DOHH2 (cell line): ENCODE measurements at regions not wholly inside any gene's neighbourhood (a gene's known extent, or its start where the extent isn't known, plus 50 kb on each side); places are given as distances from the start of the nearest gene placed in this dataset.

Source experiments
- H3F3A ChIP-seq: fragments of 200-600 bp; sonication (generic), shearing (Covaris generic); 2 replicates; pipeline ENCODE4 v1.6.0; 2016; ENCODE audit warnings: antibody characterized with exemption, mild to moderate bottlenecking; ENCODE audit not compliant: control insufficient read depth, insufficient read depth
- H3K27ac ChIP-seq: fragments of 200-600 bp; sonication (generic); 2 replicates; pipeline ENCODE4 v1.5.1; 2014; ENCODE audit warnings: low read depth, mild to moderate bottlenecking, low read length, moderate library complexity
- H3K27me3 ChIP-seq: fragments of 200-600 bp; sonication (generic); 2 replicates; pipeline ENCODE4 v1.6.1; 2014; ENCODE audit warnings: mild to moderate bottlenecking, low read length, mixed read lengths; ENCODE audit not compliant: control insufficient read depth
- H3K36me3 ChIP-seq: fragments of 200-600 bp; sonication (generic); 2 replicates; pipeline ENCODE4 v1.6.1; 2014; ENCODE audit warnings: mild to moderate bottlenecking, low read length, moderate library complexity, mixed read lengths; ENCODE audit not compliant: control insufficient read depth
- H3K4me1 ChIP-seq: fragments of 200-600 bp; sonication (generic); 2 replicates; pipeline ENCODE4 v1.6.1; 2014; ENCODE audit warnings: mild to moderate bottlenecking, low read length, mixed read lengths; ENCODE audit not compliant: control insufficient read depth
- H3K4me2 ChIP-seq: fragments of 200-600 bp; sonication (generic); 2 replicates; pipeline ENCODE4 v1.6.0; 2014; ENCODE audit warnings: mild to moderate bottlenecking, low read length, moderate library complexity
- H3K4me3 ChIP-seq: fragments of 200-600 bp; sonication (generic); 2 replicates; pipeline ENCODE4 v1.5.1; 2014; ENCODE audit warnings: mild to moderate bottlenecking, low read length, mixed read lengths
- H3K79me2 ChIP-seq: fragments of 200-600 bp; sonication (generic); 2 replicates; pipeline ENCODE4 v1.6.1; 2014; ENCODE audit warnings: mild to moderate bottlenecking, low read length, mixed read lengths; ENCODE audit not compliant: control insufficient read depth
- H3K9me2 ChIP-seq: fragments of 200-600 bp; sonication (generic); replicated peaks from 2 replicates; pipeline ENCODE4 v1.6.1; 2014; ENCODE audit warnings: mild to moderate bottlenecking, low read length, mixed read lengths; ENCODE audit not compliant: control insufficient read depth
- H3K9me3 ChIP-seq: fragments of 200-600 bp; sonication (generic); 2 replicates; pipeline ENCODE4 v1.6.1; 2014; ENCODE audit warnings: antibody characterized with exemption, low read length, mixed read lengths; ENCODE audit not compliant: control insufficient read depth, insufficient read depth
- H4K20me1 ChIP-seq: fragments of 200-600 bp; sonication (generic); 2 replicates; pipeline ENCODE4 v1.6.0; 2014; ENCODE audit warnings: low read depth, mild to moderate bottlenecking, antibody characterized with exemption, low read length, moderate library complexity; ENCODE audit not compliant: control insufficient read depth, insufficient read depth
- CTCF ChIP-seq: fragments of 200-600 bp; sonication (generic); IDR thresholded peaks from one replicate; pipeline ENCODE4 v1.5.1; 2014; ENCODE audit warnings: antibody characterized with exemption, mild to moderate bottlenecking, low read depth, low read length; ENCODE audit not compliant: poor library complexity, severe bottlenecking
- EZH2phosphoT487 ChIP-seq: fragments of 200-600 bp; sonication (generic); IDR thresholded peaks from 2 replicates; pipeline ENCODE4 v1.6.1; 2017; ENCODE audit warnings: borderline replicate concordance, mild to moderate bottlenecking, antibody characterized with exemption, low read length, moderate library complexity, mixed read lengths

GRCh38 chr11:122487669-122488068, 167.9 kb upstream of the UBASH3B start:
- Histone ChIP-seq H3K9me3 (no peaks in the 10 kb centered on the region), H3K4me3 (no peak overlapping the region), H3F3A (no peaks in the 10 kb centered on the region), H3K4me2 (no peak overlapping the region), H3K27me3 (peaks cover 12% of the 10 kb centered on the region; the same call in 1 of the 2 replicates), H4K20me1 (no peaks in the 10 kb centered on the region), H3K36me3 (no peaks in the 10 kb centered on the region), H3K9me2 (no peaks in the 10 kb centered on the region), H3K4me1 (no peaks in the 10 kb centered on the region), H3K27ac (no peak overlapping the region), H3K79me2 (no peaks in the 10 kb centered on the region)
- TF ChIP-seq EZH2phosphoT487: no peak
- TF ChIP-seq CTCF: no peak

- Histone ChIP-seq H3F3A (no peaks in the 10 kb centered on the region), H3K9me3 (no peaks in the 10 kb centered on the region), H3K4me3 (no peak overlapping the region), H3K4me1 (no peaks in the 10 kb centered on the region), H3K36me3 (no peaks in the 10 kb centered on the region), H3K27me3 (peaks cover 12% of the 10 kb centered on the region; the same call in 1 of the 2 replicates), H4K20me1 (no peaks in the 10 kb centered on the region), H3K27ac (no peak overlapping the region), H3K79me2 (no peaks in the 10 kb centered on the region), H3K9me2 (no peaks in the 10 kb centered on the region), H3K4me2 (no peak overlapping the region)
- TF ChIP-seq EZH2phosphoT487 (no peak), CTCF (no peak)
These were observed 168.6 kb upstream of the UBASH3B start for GRCh38 chr11:122486793-122487495.

- TF ChIP-seq CTCF: no peak
- TF ChIP-seq EZH2phosphoT487: no peak
- H3K4me3 ChIP-seq: no peak overlapping the region
- no peaks in the 10 kb centered on the region for H3K9me3 ChIP-seq
- no peaks in the 10 kb centered on the region for H3K27me3 ChIP-seq
- no peaks in the 10 kb centered on the region for H3K9me2 ChIP-seq
- no peak overlapping the region for H3K4me2 ChIP-seq
- no peak overlapping the region for H3K27ac ChIP-seq
- no peaks in the 10 kb centered on the region for H3K4me1 ChIP-seq
- H3F3A ChIP-seq: no peaks in the 10 kb centered on the region
- no peaks in the 10 kb centered on the region for H4K20me1 ChIP-seq
- no peaks in the 10 kb centered on the region for H3K79me2 ChIP-seq
- no peaks in the 10 kb centered on the region for H3K36me3 ChIP-seq
These were observed 176.5 kb upstream of the UBASH3B start for GRCh38 chr11:122478986-122479385.
